HEK293 (cell line): ENCODE measurements at regions not wholly inside any gene's neighbourhood (a gene's known extent, or its start where the extent isn't known, plus 50 kb on each side); places are given as distances from the start of the nearest gene placed in this dataset.

ENCODE experiments used
- CTCF ChIA-PET: fragments of 350-600 bp; formaldehyde crosslinking; extraction: SDS; loops from one replicate; lab custom pipeline; 2021; ENCODE audit warnings: antibody characterized with exemption; lab: Yijun Ruan, JAX
- POLR2A ChIA-PET: fragments of 300-600 bp; formaldehyde crosslinking; extraction: SDS; loops from one replicate; lab custom pipeline; 2020; ENCODE audit warnings: antibody characterized with exemption, inconsistent platforms; lab: Yijun Ruan, JAX
- H3K27ac ChIP-seq: fragments of 200-500 bp; sonication (Bioruptor generic); 2 replicates; pipeline ENCODE4 v1.5.1; 2014; ENCODE audit warnings: low read depth, low read length, control low read depth, inconsistent platforms; ENCODE audit errors: extremely low read depth
- H3K36me3 ChIP-seq, 2 experiments: fragments of 200-500 bp in 1 of 2; sonication (Bioruptor generic) in 1 of 2; 1 replicate in 1 of 2; 2 replicates in 1 of 2; pipeline ENCODE4 v1.5.1; 2014 to 2017; ENCODE audit warnings: inconsistent platforms in 2 of 2, low read length in 2 of 2; ENCODE audit not compliant: control insufficient read depth in 2 of 2, insufficient read depth in 1 of 2
- H3K4me1 ChIP-seq: fragments of 200-500 bp; sonication (Bioruptor generic); 2 replicates; pipeline ENCODE4 v1.5.1; 2014; ENCODE audit warnings: mild to moderate bottlenecking, low read length, inconsistent platforms; ENCODE audit not compliant: control insufficient read depth, insufficient read depth
- H3K4me3 ChIP-seq: 2 replicates; pipeline ENCODE4 v1.5.1; 2011; ENCODE audit warnings: low read depth, mild to moderate bottlenecking, control low read depth, low read length, moderate library complexity
- H3K9me3 ChIP-seq: fragments of 200-500 bp; sonication (Bioruptor generic); 2 replicates; pipeline ENCODE4 v1.5.1; 2014; ENCODE audit warnings: low read depth, low read length, inconsistent platforms; ENCODE audit not compliant: control insufficient read depth, insufficient read depth
- HOXA7 ChIP-seq: sonication (generic); formaldehyde crosslinking; IDR thresholded peaks from 2 replicates; pipeline ENCODE4 v1.8.1; 2022; ENCODE audit warnings: missing genetic modification reagents, borderline replicate concordance
- HOXD13 ChIP-seq: sonication (generic); formaldehyde crosslinking; IDR thresholded peaks from 2 replicates; pipeline ENCODE4 v1.8.0; 2022; ENCODE audit warnings: missing genetic modification reagents, borderline replicate concordance
- PRDM2 ChIP-seq: fragments of 450-650 bp; formaldehyde crosslinking; IDR thresholded peaks from 2 replicates; pipeline ENCODE4 v1.5.1; 2016; ENCODE audit warnings: missing biosample characterization, missing genetic modification characterization, borderline replicate concordance
- REPIN1 ChIP-seq: fragments of 450-650 bp; formaldehyde crosslinking; IDR thresholded peaks from 2 replicates; pipeline ENCODE4 v1.5.1; 2017; ENCODE audit warnings: missing biosample characterization, missing genetic modification characterization, low read depth
- SP2 ChIP-seq: fragments of 450-650 bp; formaldehyde crosslinking; IDR thresholded peaks from 2 replicates; pipeline ENCODE4 v1.5.1; 2016; ENCODE audit warnings: missing biosample characterization, missing genetic modification characterization
- TCF7L2 ChIP-seq: IDR thresholded peaks from 2 replicates; pipeline ENCODE4 v1.6.1; 2011; ENCODE audit warnings: low read depth, mild to moderate bottlenecking, inconsistent platforms, low read length, moderate library complexity, borderline replicate concordance
- ZBTB20 ChIP-seq: fragments of 450-650 bp; formaldehyde crosslinking; IDR thresholded peaks from 2 replicates; pipeline ENCODE4 v1.5.1; 2016; ENCODE audit warnings: missing biosample characterization, missing genetic modification characterization
- ZNF114 ChIP-seq: fragments of 450-650 bp; formaldehyde crosslinking; IDR thresholded peaks from 2 replicates; pipeline ENCODE4 v1.5.0; 2017; ENCODE audit warnings: missing biosample characterization, missing genetic modification characterization
- ZNF157 ChIP-seq: fragments of 450-650 bp; formaldehyde crosslinking; IDR thresholded peaks from 2 replicates; pipeline ENCODE4 v1.5.1; 2016; ENCODE audit warnings: missing biosample characterization, missing genetic modification characterization
- ZNF211 ChIP-seq: fragments of 450-650 bp; formaldehyde crosslinking; IDR thresholded peaks from 2 replicates; pipeline ENCODE4 v1.5.1; 2016; ENCODE audit warnings: low read depth, missing biosample characterization, missing genetic modification characterization
- ZNF23 ChIP-seq: fragments of 450-650 bp; formaldehyde crosslinking; IDR thresholded peaks from 2 replicates; pipeline ENCODE4 v1.5.1; 2016; ENCODE audit warnings: missing biosample characterization, missing genetic modification characterization, borderline replicate concordance
- ZNF266 ChIP-seq: fragments of 450-650 bp; formaldehyde crosslinking; IDR thresholded peaks from 2 replicates; pipeline ENCODE4 v1.5.1; 2016; ENCODE audit warnings: missing biosample characterization, missing genetic modification characterization, low read depth
- ZNF302 ChIP-seq: fragments of 450-650 bp; formaldehyde crosslinking; IDR thresholded peaks from 2 replicates; pipeline ENCODE4 v1.5.1; 2016; ENCODE audit warnings: missing biosample characterization, missing genetic modification characterization, low read depth
- ZNF311 ChIP-seq: fragments of 450-650 bp; formaldehyde crosslinking; IDR thresholded peaks from 2 replicates; pipeline ENCODE4 v1.5.1; 2017; ENCODE audit warnings: missing biosample characterization, missing genetic modification characterization, borderline replicate concordance
- ZNF433 ChIP-seq: fragments of 450-650 bp; formaldehyde crosslinking; IDR thresholded peaks from 2 replicates; pipeline ENCODE4 v1.5.1; 2016; ENCODE audit warnings: missing biosample characterization, missing genetic modification characterization, low read depth
- ZNF521 ChIP-seq: fragments of 450-650 bp; formaldehyde crosslinking; IDR thresholded peaks from 2 replicates; pipeline ENCODE4 v1.5.1; 2017; ENCODE audit warnings: missing biosample characterization, mild to moderate bottlenecking, missing genetic modification characterization
- ZNF596 ChIP-seq: fragments of 450-650 bp; IDR thresholded peaks from 2 replicates; pipeline ENCODE4 v1.5.0; 2018; ENCODE audit warnings: missing biosample characterization, mild to moderate bottlenecking, missing genetic modification characterization, moderate library complexity
- ZSCAN5A ChIP-seq: fragments of 450-650 bp; formaldehyde crosslinking; IDR thresholded peaks from 2 replicates; pipeline ENCODE4 v1.5.1; 2016; ENCODE audit warnings: missing biosample characterization, missing genetic modification characterization
- TF ChIP-seq, protein P1 (sequence below): fragments of 450-650 bp; formaldehyde crosslinking; IDR thresholded peaks from 2 replicates; pipeline ENCODE4 v1.5.1; 2017; ENCODE audit warnings: missing biosample characterization, missing genetic modification characterization
- TF ChIP-seq, protein P2 (sequence below): fragments of 450-650 bp; formaldehyde crosslinking; IDR thresholded peaks from 2 replicates; pipeline ENCODE4 v1.5.1; 2016; ENCODE audit warnings: missing biosample characterization, missing genetic modification characterization
- TF ChIP-seq, protein P3 (sequence below): fragments of 450-650 bp; formaldehyde crosslinking; IDR thresholded peaks from 2 replicates; pipeline ENCODE4 v1.5.1; 2016; ENCODE audit warnings: missing biosample characterization, missing genetic modification characterization

DNA sequence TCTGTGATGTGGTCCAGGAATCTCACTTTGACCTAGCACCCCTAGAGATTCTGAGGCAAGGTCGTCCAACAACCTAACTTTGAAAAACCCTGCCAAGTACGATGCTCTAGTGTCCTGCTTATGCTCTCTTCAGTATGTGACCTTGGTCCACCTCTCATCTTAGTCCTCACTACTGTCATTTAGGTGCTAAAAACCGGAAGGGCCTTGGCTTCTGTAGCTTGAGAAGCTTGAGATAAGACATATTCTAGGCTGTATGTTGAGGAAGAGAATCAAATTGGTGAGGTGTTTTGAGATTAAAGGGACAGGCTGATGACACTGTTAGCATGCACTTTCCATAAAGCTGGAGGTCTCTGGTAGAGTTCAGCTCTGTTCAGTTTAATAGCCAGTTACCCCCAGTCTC lies 57.0 kb upstream of the MTPN start (continued):
- TF ChIP-seq, protein P1, sequence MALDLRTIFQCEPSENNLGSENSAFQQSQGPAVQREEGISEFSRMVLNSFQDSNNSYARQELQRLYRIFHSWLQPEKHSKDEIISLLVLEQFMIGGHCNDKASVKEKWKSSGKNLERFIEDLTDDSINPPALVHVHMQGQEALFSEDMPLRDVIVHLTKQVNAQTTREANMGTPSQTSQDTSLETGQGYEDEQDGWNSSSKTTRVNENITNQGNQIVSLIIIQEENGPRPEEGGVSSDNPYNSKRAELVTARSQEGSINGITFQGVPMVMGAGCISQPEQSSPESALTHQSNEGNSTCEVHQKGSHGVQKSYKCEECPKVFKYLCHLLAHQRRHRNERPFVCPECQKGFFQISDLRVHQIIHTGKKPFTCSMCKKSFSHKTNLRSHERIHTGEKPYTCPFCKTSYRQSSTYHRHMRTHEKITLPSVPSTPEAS (tag by site-specific recombination): no peak
- TF ChIP-seq ZNF521 (no peak), ZBTB20 (tag by site-specific recombination) (no peak), ZNF266 (tag by site-specific recombination) (no peak), ZNF157 (tag by site-specific recombination) (no peak), ZNF302 (tag by site-specific recombination) (no peak), TCF7L2 (no peak)
- TF ChIP-seq, all 188 proteins: peak for 0

GRCh38 chr7:136033413-136034031 lies 56.4 kb upstream of the MTPN start:
- H3K9me3 ChIP-seq: no peaks in the 10 kb centered on the region
- H3K36me3 ChIP-seq: no peaks in the 10 kb centered on the region
- ChIA-PET POLR2A (no interaction called here), CTCF (interaction anchor here (0.6 kb wide), 1 partner anchor 42 kb away, joined by 5 read pairs; no protein-coding TSS in a partner anchor)
- no peaks in the 10 kb centered on the region for H3K4me1 ChIP-seq
- no peak overlapping the region for H3K4me3 ChIP-seq
- H3K27ac ChIP-seq: no peak overlapping the region
- TF ChIP-seq HOXA7 (CRISPR knock-in tag): no peak
- no peak for TF ChIP-seq ZNF114 (tag by site-specific recombination)
- no peak for TF ChIP-seq REPIN1 (tag by site-specific recombination)
- TF ChIP-seq HOXD13: no peak
- TF ChIP-seq ZNF157 (tag by site-specific recombination): no peak
- TF ChIP-seq, protein P2, sequence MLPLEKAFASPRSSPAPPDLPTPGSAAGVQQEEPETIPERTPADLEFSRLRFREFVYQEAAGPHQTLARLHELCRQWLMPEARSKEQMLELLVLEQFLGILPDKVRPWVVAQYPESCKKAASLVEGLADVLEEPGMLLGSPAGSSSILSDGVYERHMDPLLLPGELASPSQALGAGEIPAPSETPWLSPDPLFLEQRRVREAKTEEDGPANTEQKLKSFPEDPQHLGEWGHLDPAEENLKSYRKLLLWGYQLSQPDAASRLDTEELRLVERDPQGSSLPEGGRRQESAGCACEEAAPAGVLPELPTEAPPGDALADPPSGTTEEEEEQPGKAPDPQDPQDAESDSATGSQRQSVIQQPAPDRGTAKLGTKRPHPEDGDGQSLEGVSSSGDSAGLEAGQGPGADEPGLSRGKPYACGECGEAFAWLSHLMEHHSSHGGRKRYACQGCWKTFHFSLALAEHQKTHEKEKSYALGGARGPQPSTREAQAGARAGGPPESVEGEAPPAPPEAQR (tag by site-specific recombination): no peak
- no peak for TF ChIP-seq PRDM2
- TF ChIP-seq, protein P3, sequence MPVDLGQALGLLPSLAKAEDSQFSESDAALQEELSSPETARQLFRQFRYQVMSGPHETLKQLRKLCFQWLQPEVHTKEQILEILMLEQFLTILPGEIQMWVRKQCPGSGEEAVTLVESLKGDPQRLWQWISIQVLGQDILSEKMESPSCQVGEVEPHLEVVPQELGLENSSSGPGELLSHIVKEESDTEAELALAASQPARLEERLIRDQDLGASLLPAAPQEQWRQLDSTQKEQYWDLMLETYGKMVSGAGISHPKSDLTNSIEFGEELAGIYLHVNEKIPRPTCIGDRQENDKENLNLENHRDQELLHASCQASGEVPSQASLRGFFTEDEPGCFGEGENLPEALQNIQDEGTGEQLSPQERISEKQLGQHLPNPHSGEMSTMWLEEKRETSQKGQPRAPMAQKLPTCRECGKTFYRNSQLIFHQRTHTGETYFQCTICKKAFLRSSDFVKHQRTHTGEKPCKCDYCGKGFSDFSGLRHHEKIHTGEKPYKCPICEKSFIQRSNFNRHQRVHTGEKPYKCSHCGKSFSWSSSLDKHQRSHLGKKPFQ (tag by site-specific recombination): no peak
- TF ChIP-seq ZSCAN5A (tag by site-specific recombination): no peak
- TF ChIP-seq ZNF433: no peak
- no peak for TF ChIP-seq ZNF596 (tag by site-specific recombination)
- TF ChIP-seq ZNF211 (tag by site-specific recombination): no peak
- TF ChIP-seq SP2: no peak
- no peak for TF ChIP-seq ZNF23
- TF ChIP-seq ZNF311: no peak
